DOHH2 (cell line): ENCODE measurements at regions not wholly inside any gene's neighbourhood (a gene's known extent, or its start where the extent isn't known, plus 50 kb on each side); places are given as distances from the start of the nearest gene placed in this dataset.

ENCODE experiments used
- H3F3A ChIP-seq: fragments of 200-600 bp; sonication (generic), shearing (Covaris generic); 2 replicates; pipeline ENCODE4 v1.6.0; 2016; ENCODE audit warnings: antibody characterized with exemption, mild to moderate bottlenecking; ENCODE audit not compliant: control insufficient read depth, insufficient read depth
- H3K27ac ChIP-seq: fragments of 200-600 bp; sonication (generic); 2 replicates; pipeline ENCODE4 v1.5.1; 2014; ENCODE audit warnings: low read depth, mild to moderate bottlenecking, low read length, moderate library complexity
- H3K27me3 ChIP-seq: fragments of 200-600 bp; sonication (generic); 2 replicates; pipeline ENCODE4 v1.6.1; 2014; ENCODE audit warnings: mild to moderate bottlenecking, low read length, mixed read lengths; ENCODE audit not compliant: control insufficient read depth
- H3K36me3 ChIP-seq: fragments of 200-600 bp; sonication (generic); 2 replicates; pipeline ENCODE4 v1.6.1; 2014; ENCODE audit warnings: mild to moderate bottlenecking, low read length, moderate library complexity, mixed read lengths; ENCODE audit not compliant: control insufficient read depth
- H3K4me1 ChIP-seq: fragments of 200-600 bp; sonication (generic); 2 replicates; pipeline ENCODE4 v1.6.1; 2014; ENCODE audit warnings: mild to moderate bottlenecking, low read length, mixed read lengths; ENCODE audit not compliant: control insufficient read depth
- H3K4me2 ChIP-seq: fragments of 200-600 bp; sonication (generic); 2 replicates; pipeline ENCODE4 v1.6.0; 2014; ENCODE audit warnings: mild to moderate bottlenecking, low read length, moderate library complexity
- H3K4me3 ChIP-seq: fragments of 200-600 bp; sonication (generic); 2 replicates; pipeline ENCODE4 v1.5.1; 2014; ENCODE audit warnings: mild to moderate bottlenecking, low read length, mixed read lengths
- H3K79me2 ChIP-seq: fragments of 200-600 bp; sonication (generic); 2 replicates; pipeline ENCODE4 v1.6.1; 2014; ENCODE audit warnings: mild to moderate bottlenecking, low read length, mixed read lengths; ENCODE audit not compliant: control insufficient read depth
- H3K9me2 ChIP-seq: fragments of 200-600 bp; sonication (generic); replicated peaks from 2 replicates; pipeline ENCODE4 v1.6.1; 2014; ENCODE audit warnings: mild to moderate bottlenecking, low read length, mixed read lengths; ENCODE audit not compliant: control insufficient read depth
- H3K9me3 ChIP-seq: fragments of 200-600 bp; sonication (generic); 2 replicates; pipeline ENCODE4 v1.6.1; 2014; ENCODE audit warnings: antibody characterized with exemption, low read length, mixed read lengths; ENCODE audit not compliant: control insufficient read depth, insufficient read depth
- H4K20me1 ChIP-seq: fragments of 200-600 bp; sonication (generic); 2 replicates; pipeline ENCODE4 v1.6.0; 2014; ENCODE audit warnings: low read depth, mild to moderate bottlenecking, antibody characterized with exemption, low read length, moderate library complexity; ENCODE audit not compliant: control insufficient read depth, insufficient read depth
- CTCF ChIP-seq: fragments of 200-600 bp; sonication (generic); IDR thresholded peaks from one replicate; pipeline ENCODE4 v1.5.1; 2014; ENCODE audit warnings: antibody characterized with exemption, mild to moderate bottlenecking, low read depth, low read length; ENCODE audit not compliant: poor library complexity, severe bottlenecking
- EZH2phosphoT487 ChIP-seq: fragments of 200-600 bp; sonication (generic); IDR thresholded peaks from 2 replicates; pipeline ENCODE4 v1.6.1; 2017; ENCODE audit warnings: borderline replicate concordance, mild to moderate bottlenecking, antibody characterized with exemption, low read length, moderate library complexity, mixed read lengths

- no peak overlapping the region for H3K27ac ChIP-seq
- no peaks in the 10 kb centered on the region for H3K27me3 ChIP-seq
- no peaks in the 10 kb centered on the region for H3K79me2 ChIP-seq
- H3K9me2 ChIP-seq = no peaks in the 10 kb centered on the region
- no peaks in the 10 kb centered on the region for H3K9me3 ChIP-seq
- TF ChIP-seq EZH2phosphoT487 = no peak
- no peak for TF ChIP-seq CTCF
- H3K4me1 ChIP-seq = peaks cover 28% of the 10 kb centered on the region
- H3K4me2 ChIP-seq = no peak overlapping the region
- no peaks in the 10 kb centered on the region for H4K20me1 ChIP-seq
- no peaks in the 10 kb centered on the region for H3F3A ChIP-seq
- H3K36me3 ChIP-seq = no peaks in the 10 kb centered on the region
- H3K4me3 ChIP-seq = no peak overlapping the region
Observed at GRCh38 chr10:62661143-62661542, 143.4 kb upstream of the ADO start.

GRCh38 chr10:62662486-62662885, 142.0 kb upstream of the ADO start:
- no peak overlapping the region for H3K4me3 ChIP-seq

GRCh38 chr10:62665771-62666170, 138.7 kb upstream of the ADO start:
- H3K4me1 ChIP-seq = peaks cover 38% of the 10 kb centered on the region

More at GRCh38 chr10:62662486-62662885, 142.0 kb upstream of the ADO start:
- TF ChIP-seq CTCF (no peak), EZH2phosphoT487 (no peak)
- Histone ChIP-seq H3K4me2 (no peak overlapping the region), H3K27ac (no peak overlapping the region), H3K27me3 (no peaks in the 10 kb centered on the region), H3F3A (no peaks in the 10 kb centered on the region), H3K79me2 (no peaks in the 10 kb centered on the region), H3K9me3 (no peaks in the 10 kb centered on the region), H3K36me3 (no peaks in the 10 kb centered on the region), H3K4me1 (peaks cover 24% of the 10 kb centered on the region), H3K9me2 (no peaks in the 10 kb centered on the region), H4K20me1 (no peaks in the 10 kb centered on the region)

More at GRCh38 chr10:62665771-62666170, 138.7 kb upstream of the ADO start:
- Histone ChIP-seq H4K20me1 (no peaks in the 10 kb centered on the region), H3K4me3 (no peak overlapping the region), H3K9me3 (no peaks in the 10 kb centered on the region), H3K27me3 (no peaks in the 10 kb centered on the region), H3K4me2 (no peak overlapping the region), H3K36me3 (no peaks in the 10 kb centered on the region), H3K27ac (no peak overlapping the region), H3K9me2 (no peaks in the 10 kb centered on the region), H3F3A (no peaks in the 10 kb centered on the region), H3K79me2 (no peaks in the 10 kb centered on the region)
- no peak for TF ChIP-seq CTCF
- TF ChIP-seq EZH2phosphoT487 = no peak
